GM12878 (cell line): ENCODE measurements at regions not wholly inside any gene's neighbourhood (a gene's known extent, or its start where the extent isn't known, plus 50 kb on each side); places are given as distances from the start of the nearest gene placed in this dataset.

ENCODE experiments used
- ATAC-seq: fragments of 200-7000 bp; cut with Tn5 transposase; 3 replicates; pipeline ENCODE4 v1.9.1; 2020; ENCODE audit warnings: mild to moderate bottlenecking, moderate library complexity
- BruUV-seq: library from RNA; stranded (reverse); fragments of 400-500 nt; replicated peaks from 2 replicates; lab custom pipeline; 2021; lab: Mats Ljungman, UMichigan
- CTCF ChIA-PET: fragments of 300-600 bp; sonication (Branson Sonifier 250); formaldehyde crosslinking; extraction: SDS; loops from one replicate; lab custom pipeline; 2021; ENCODE audit warnings: inconsistent platforms; lab: Yijun Ruan, JAX
- POLR2A ChIA-PET: fragments of 350-600 bp; formaldehyde crosslinking; extraction: SDS; loops from one replicate; lab custom pipeline; 2021; ENCODE audit warnings: inconsistent platforms; lab: Charles Lee
- RAD21 ChIA-PET: fragments of 300-600 bp; sonication (Branson Sonifier 250); formaldehyde crosslinking; loops from one replicate; lab custom pipeline; 2023; ENCODE audit warnings: antibody characterized with exemption; ENCODE audit not compliant: unreplicated experiment; lab: Charles Lee
- SMC1A ChIA-PET: fragments of 300-600 bp; sonication (Branson Sonifier 250); formaldehyde crosslinking; loops from one replicate; lab custom pipeline; 2023; ENCODE audit not compliant: unreplicated experiment, uncharacterized antibody; lab: Charles Lee
- DNase-seq: peaks from one replicate; pipeline ENCODE4 v3.0.0-alpha.2; 2011; ENCODE audit warnings: low read depth, low spot score
- FAIRE-seq: peaks from 3 replicates; lab custom pipeline; 2011; peaks lifted over from hg19 to GRCh38; lab: Jason Lieb, UNC
- H2AFZ ChIP-seq: 2 replicates; pipeline ENCODE4 v1.6.0; 2011; ENCODE audit warnings: low read depth, low read length, control low read depth; ENCODE audit not compliant: control insufficient read depth
- H3K27ac ChIP-seq: 2 replicates; pipeline ENCODE4 v1.5.1; 2011; ENCODE audit warnings: control low read depth; ENCODE audit not compliant: control insufficient read depth, insufficient read depth
- H3K27me3 ChIP-seq, 2 experiments: replicated peaks in 1 of 2; 2 replicates each; pipeline versions ENCODE4 v1.6.0 to v1.6.1; 2011; ENCODE audit warnings: low read length in 1 of 2; ENCODE audit not compliant: control insufficient read depth in 2 of 2, insufficient read depth in 2 of 2
- H3K36me3 ChIP-seq, 2 experiments: 2 replicates each; pipeline ENCODE4 v1.5.1; 2011; ENCODE audit warnings: low read length in 1 of 2; ENCODE audit not compliant: control insufficient read depth in 2 of 2, insufficient read depth in 2 of 2
- H3K4me1 ChIP-seq: 2 replicates; pipeline ENCODE4 v1.6.1; 2011; ENCODE audit warnings: mild to moderate bottlenecking, low read length, moderate library complexity, mixed read lengths; ENCODE audit not compliant: control insufficient read depth, insufficient read depth
- H3K4me2 ChIP-seq: 2 replicates; pipeline ENCODE4 v1.6.0; 2011; ENCODE audit warnings: control low read depth; ENCODE audit not compliant: control insufficient read depth, insufficient read depth
- H3K4me3 ChIP-seq: fragments of 200-600 bp; sonication (generic); 2 replicates; pipeline ENCODE4 v1.5.1; 2016
- H3K79me2 ChIP-seq: 2 replicates; pipeline ENCODE4 v1.6.0; 2011; ENCODE audit warnings: low read length; ENCODE audit not compliant: control insufficient read depth, insufficient read depth
- H3K9ac ChIP-seq: 2 replicates; pipeline ENCODE4 v1.8.0; 2011; ENCODE audit warnings: low read length, control low read depth, mixed read lengths; ENCODE audit not compliant: control insufficient read depth, insufficient read depth
- H3K9me3 ChIP-seq: replicated peaks from 3 replicates; pipeline ENCODE4 v1.5.1; 2011; ENCODE audit warnings: mild to moderate bottlenecking, low read length; ENCODE audit not compliant: control insufficient read depth, insufficient read depth
- H4K20me1 ChIP-seq: 2 replicates; pipeline ENCODE4 v1.6.0; 2011; ENCODE audit not compliant: control insufficient read depth, insufficient read depth
- ATF3 ChIP-seq: IDR thresholded peaks from 2 replicates; pipeline ENCODE4 v1.6.1; 2011; ENCODE audit warnings: low read depth, mild to moderate bottlenecking, low read length, moderate library complexity, borderline replicate concordance; ENCODE audit errors: extremely low read depth
- BHLHE40 ChIP-seq, 2 experiments: fragments of 450-650 bp in 1 of 2; IDR thresholded peaks; 2 replicates each; pipeline ENCODE4 v1.6.1; 2011 to 2017; ENCODE audit warnings: low read depth in 2 of 2, borderline replicate concordance in 1 of 2, improper control_type of control experiment in 1 of 2, low read length in 1 of 2, mild to moderate bottlenecking in 1 of 2
- E2F8 ChIP-seq: fragments of 450-650 bp; IDR thresholded peaks from 2 replicates; pipeline ENCODE4 v1.6.1; 2018; ENCODE audit warnings: mild to moderate bottlenecking, low read depth, moderate library complexity; ENCODE audit not compliant: partially characterized antibody
- EGR1 ChIP-seq, 2 experiments: IDR thresholded peaks; 1 replicate in 1 of 2; 2 replicates in 1 of 2; pipeline ENCODE4 v1.6.1; 2011 to 2012; ENCODE audit warnings: low read depth in 2 of 2, low read length in 2 of 2, borderline replicate concordance in 1 of 2, mild to moderate bottlenecking in 1 of 2, moderate library complexity in 1 of 2
- ESRRA ChIP-seq: IDR thresholded peaks from 2 replicates; pipeline ENCODE4 v1.6.1; 2012; ENCODE audit warnings: mild to moderate bottlenecking, low read length, improper control_type of control experiment
- HCFC1 ChIP-seq: fragments of 150-350 bp; IDR thresholded peaks from 2 replicates; pipeline ENCODE4 v1.6.1; 2014; ENCODE audit warnings: low read length
- HSF1 ChIP-seq: fragments of 150-350 bp; IDR thresholded peaks from 2 replicates; pipeline ENCODE4 v1.6.1; 2014; ENCODE audit warnings: mild to moderate bottlenecking, low read depth, low read length
- IKZF2 ChIP-seq, 2 experiments: fragments of 450-650 bp; IDR thresholded peaks; 2 replicates each; pipeline ENCODE4 v1.6.1; 2017; ENCODE audit warnings: mild to moderate bottlenecking in 2 of 2, moderate library complexity in 2 of 2
- NFYA ChIP-seq: IDR thresholded peaks from 2 replicates; pipeline ENCODE4 v1.6.1; 2011; ENCODE audit warnings: low read depth, mild to moderate bottlenecking, low read length, improper control_type of control experiment, borderline replicate concordance
- POLR2A ChIP-seq: IDR thresholded peaks from 2 replicates; pipeline ENCODE4 v1.6.1; 2011; ENCODE audit warnings: low read depth, mild to moderate bottlenecking, low read length
- RAD51 ChIP-seq: fragments of 450-650 bp; IDR thresholded peaks from 2 replicates; pipeline ENCODE4 v1.6.1; 2016; ENCODE audit warnings: moderate library complexity, mild to moderate bottlenecking, inconsistent platforms
- SMAD1 ChIP-seq: fragments of 450-650 bp; IDR thresholded peaks from 2 replicates; pipeline ENCODE4 v1.6.1; 2018; ENCODE audit warnings: mild to moderate bottlenecking, low read depth; ENCODE audit not compliant: partially characterized antibody
- SREBF1 ChIP-seq: IDR thresholded peaks from 2 replicates; pipeline ENCODE4 v1.6.1; 2012; ENCODE audit warnings: mild to moderate bottlenecking, low read length
- SUPT20H ChIP-seq: IDR thresholded peaks from 2 replicates; pipeline ENCODE4 v1.6.1; 2011; ENCODE audit warnings: low read depth, mild to moderate bottlenecking, low read length, moderate library complexity, borderline replicate concordance; ENCODE audit not compliant: control insufficient read depth
- SUZ12 ChIP-seq: fragments of 200-600 bp; sonication (generic); IDR thresholded peaks from one replicate; pipeline ENCODE4 v1.6.1; 2018; ENCODE audit warnings: antibody characterized with exemption, mild to moderate bottlenecking; ENCODE audit not compliant: unreplicated experiment
- ZNF622 ChIP-seq: fragments of 450-650 bp; IDR thresholded peaks from 2 replicates; pipeline ENCODE4 v1.6.1; 2017; ENCODE audit warnings: mild to moderate bottlenecking, inconsistent platforms
- WGBS: methylation state at CpG from one replicate; pipeline ENCODE4 v1.1.6; 2016; ENCODE audit warnings: low lambda C conversion rate; ENCODE audit not compliant: insufficient replicate concordance, insufficient coverage; ENCODE audit errors: missing lambda C conversion rate; 5-methylcytosine and 5-hydroxymethylcytosine counted together
- in situ Hi-C: fragments of 300-500 bp; cut with MboI; formaldehyde crosslinking; loops from 9 replicates; pipeline ENCODE4 v1.14.3; 2018; ENCODE audit warnings: mixed read lengths
- intact Hi-C: fragments of 100-400 bp; cut with micrococcal nuclease; formaldehyde crosslinking; loops from one replicate; pipeline ENCODE4 v1.14.2; 2022; ENCODE audit not compliant: unreplicated experiment

GRCh38 chr3:177516158-177517011 is 319.1 kb upstream of the TBL1XR1 start (continued):
- TF ChIP-seq NFYA (no peak), SUZ12 (no peak), HCFC1 (no peak)
- TF ChIP-seq, all 136 proteins: peak for 0

DNA sequence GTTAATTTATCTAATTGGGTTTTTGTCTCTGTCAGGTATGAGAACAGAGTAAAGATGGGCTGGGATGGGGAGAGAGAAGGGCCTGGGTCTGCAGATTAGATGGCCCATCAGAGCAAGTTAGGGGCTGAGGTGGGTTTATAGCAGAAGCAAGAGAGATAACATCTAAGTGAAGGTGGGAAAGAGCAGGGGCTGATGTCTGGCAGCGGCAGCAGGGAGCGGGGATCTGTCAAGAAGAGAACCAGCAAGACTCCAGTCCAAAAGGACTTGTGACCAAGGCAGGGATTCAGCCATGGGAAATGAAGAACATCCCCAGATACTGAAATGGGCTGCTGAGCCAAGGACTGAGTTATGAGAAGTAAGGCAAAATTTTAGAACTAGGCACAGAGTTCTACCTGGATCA is 320.6 kb upstream of the TBL1XR1 start:
- Histone ChIP-seq H3K36me3 (no peaks in the 10 kb centered on the region), H3K9me3 (no peaks in the 10 kb centered on the region), H3K4me1 (no peaks in the 10 kb centered on the region), H3K79me2 (no peaks in the 10 kb centered on the region), H4K20me1 (no peaks in the 10 kb centered on the region), H3K4me2 (no peak overlapping the region), H3K27ac (no peak overlapping the region), H3K4me3 (no peak overlapping the region), H3K27me3 (no peaks in the 10 kb centered on the region), H2AFZ (no peak overlapping the region), H3K9ac (no peak overlapping the region)
- CTCF ChIA-PET, result no interaction called here
- ATAC-seq, result no peak
- SMC1A ChIA-PET, result no interaction called here
- no peak for FAIRE-seq
- in situ Hi-C loops, result no loop called here
- no peak for DNase-seq
- intact Hi-C loops, result no loop called here
- POLR2A ChIA-PET, result no interaction called here
- 68% methylated on average over 2 of the region's 2 CpGs for WGBS
- BruUV-seq, result no TSS peak
- RAD21 ChIA-PET, result no interaction called here
- TF ChIP-seq IKZF2 (IDR thresholded peaks at IDR 0.05), result no peak
- no peak for TF ChIP-seq HSF1
- no peak for TF ChIP-seq E2F8
- TF ChIP-seq ZNF622, result no peak
- TF ChIP-seq SREBF1, result no peak
- no peak for TF ChIP-seq EGR1 (IDR thresholded peaks at IDR 0.05; ENCODE audit: borderline replicate concordance in 1 of 2, low read depth in 2 of 2, low read length in 2 of 2)
- TF ChIP-seq SMAD1, result no peak
- no peak for TF ChIP-seq ATF3
- TF ChIP-seq BHLHE40 (IDR thresholded peaks at IDR 0.05; ENCODE audit: borderline replicate concordance in 1 of 2, low read depth in 2 of 2, low read length in 1 of 2), result no peak
- TF ChIP-seq ESRRA, result no peak
- no peak for TF ChIP-seq SUPT20H
- no peak for TF ChIP-seq POLR2A
- no peak for TF ChIP-seq RAD51
